Esophagus muscularis mucosa (tissue), 2 donors: ENCODE measurements at regions not wholly inside any gene's neighbourhood (a gene's known extent, or its start where the extent isn't known, plus 50 kb on each side); places are given as distances from the start of the nearest gene placed in this dataset.
"Not testable (repeated sequence)": the region's sequence is repeated elsewhere in the genome, so short reads cannot be mapped to it uniquely, and the experiment has no call there.

Experiments used
- POLR2A ChIP-seq: fragments of 450-650 bp; IDR thresholded peaks from one replicate; pipeline ENCODE4 v1.6.1; 2017; ENCODE audit warnings: antibody characterized with exemption, moderate library complexity, mild to moderate bottlenecking, low read depth
- POLR2AphosphoS5 ChIP-seq, 2 donors: sonication (generic); formaldehyde crosslinking; IDR thresholded peaks; one replicate each; pipeline ENCODE4 v1.6.1; 2017; ENCODE audit warnings: antibody characterized with exemption in 2 of 2

GRCh38 chr7:15126653-15127052 is 224.1 kb upstream of the DGKB start:
- TF ChIP-seq POLR2AphosphoS5 (IDR thresholded peaks at IDR 0.05); POLR2A: not testable (repeated sequence)
